ENCODE measurements at regions not wholly inside any gene's neighbourhood (a gene's known extent, or its start where the extent isn't known, plus 50 kb on each side); places are given as distances from the start of the nearest gene placed in this dataset.

- no peak for TF ChIP-seq CTCF (conservative IDR thresholded peaks at IDR 0.05; ENCODE audit: low read depth, low read length)
- TF ChIP-seq EZH2 (IDR thresholded peaks at IDR 0.05; ENCODE audit: low read length, unreplicated experiment): no peak
- no peak for TF ChIP-seq EZH2phosphoT487 (IDR thresholded peaks at IDR 0.05; ENCODE audit: borderline replicate concordance, low read length)
These were observed 64.0 kb downstream of the CYB561 start for GRCh38 chr17:63382136-63382535.

Measured in PC-3 (cell line).